HEK293 (cell line): ENCODE measurements at regions not wholly inside any gene's neighbourhood (a gene's known extent, or its start where the extent isn't known, plus 50 kb on each side); places are given as distances from the start of the nearest gene placed in this dataset.

Experiments
- CTCF ChIA-PET: fragments of 350-600 bp; formaldehyde crosslinking; extraction: SDS; loops from one replicate; lab custom pipeline; 2021; ENCODE audit warnings: antibody characterized with exemption; lab: Yijun Ruan, JAX
- POLR2A ChIA-PET: fragments of 300-600 bp; formaldehyde crosslinking; extraction: SDS; loops from one replicate; lab custom pipeline; 2020; ENCODE audit warnings: antibody characterized with exemption, inconsistent platforms; lab: Yijun Ruan, JAX
- H3K27ac ChIP-seq: fragments of 200-500 bp; sonication (Bioruptor generic); 2 replicates; pipeline ENCODE4 v1.5.1; 2014; ENCODE audit warnings: low read depth, low read length, control low read depth, inconsistent platforms; ENCODE audit errors: extremely low read depth
- H3K36me3 ChIP-seq, 2 experiments: fragments of 200-500 bp in 1 of 2; sonication (Bioruptor generic) in 1 of 2; 1 replicate in 1 of 2; 2 replicates in 1 of 2; pipeline ENCODE4 v1.5.1; 2014 to 2017; ENCODE audit warnings: inconsistent platforms in 2 of 2, low read length in 2 of 2; ENCODE audit not compliant: control insufficient read depth in 2 of 2, insufficient read depth in 1 of 2
- H3K4me1 ChIP-seq: fragments of 200-500 bp; sonication (Bioruptor generic); 2 replicates; pipeline ENCODE4 v1.5.1; 2014; ENCODE audit warnings: mild to moderate bottlenecking, low read length, inconsistent platforms; ENCODE audit not compliant: control insufficient read depth, insufficient read depth
- H3K4me3 ChIP-seq: 2 replicates; pipeline ENCODE4 v1.5.1; 2011; ENCODE audit warnings: low read depth, mild to moderate bottlenecking, control low read depth, low read length, moderate library complexity
- H3K9me3 ChIP-seq: fragments of 200-500 bp; sonication (Bioruptor generic); 2 replicates; pipeline ENCODE4 v1.5.1; 2014; ENCODE audit warnings: low read depth, low read length, inconsistent platforms; ENCODE audit not compliant: control insufficient read depth, insufficient read depth
- FEZF1 ChIP-seq: fragments of 450-650 bp; formaldehyde crosslinking; IDR thresholded peaks from 2 replicates; pipeline ENCODE4 v1.5.1; 2016; ENCODE audit warnings: missing biosample characterization, missing genetic modification characterization
- GFI1B ChIP-seq: fragments of 450-650 bp; formaldehyde crosslinking; IDR thresholded peaks from 2 replicates; pipeline ENCODE4 v1.5.1; 2016; ENCODE audit warnings: missing biosample characterization, missing genetic modification characterization
- INSM2 ChIP-seq: fragments of 450-650 bp; formaldehyde crosslinking; IDR thresholded peaks from 2 replicates; pipeline ENCODE4 v1.5.1; 2016; ENCODE audit warnings: missing biosample characterization, missing genetic modification characterization
- SP7 ChIP-seq: fragments of 450-650 bp; formaldehyde crosslinking; IDR thresholded peaks from 2 replicates; pipeline ENCODE4 v1.5.1; 2016; ENCODE audit warnings: missing biosample characterization, missing genetic modification characterization
- WT1 ChIP-seq: fragments of 450-650 bp; formaldehyde crosslinking; IDR thresholded peaks from 2 replicates; pipeline ENCODE4 v1.5.1; 2016; ENCODE audit warnings: missing biosample characterization, missing genetic modification characterization
- ZBTB11 ChIP-seq: fragments of 450-650 bp; formaldehyde crosslinking; conservative IDR thresholded peaks from 2 replicates; pipeline ENCODE4 v1.5.1; 2016; ENCODE audit warnings: low read depth, missing biosample characterization, missing genetic modification characterization
- ZBTB26 ChIP-seq: fragments of 450-650 bp; formaldehyde crosslinking; optimal IDR thresholded peaks from 2 replicates; pipeline ENCODE3; 2016; ENCODE audit warnings: missing biosample characterization, mild to moderate bottlenecking, missing genetic modification characterization
- ZBTB48 ChIP-seq: fragments of 450-650 bp; formaldehyde crosslinking; IDR thresholded peaks from 2 replicates; pipeline ENCODE4 v1.5.1; 2016; ENCODE audit warnings: missing biosample characterization, missing genetic modification characterization
- ZBTB7A ChIP-seq: fragments of 450-650 bp; formaldehyde crosslinking; IDR thresholded peaks from 2 replicates; pipeline ENCODE4 v1.5.1; 2016; ENCODE audit warnings: low read depth, missing biosample characterization, missing genetic modification characterization
- ZBTB8A ChIP-seq: fragments of 450-650 bp; formaldehyde crosslinking; IDR thresholded peaks from 2 replicates; pipeline ENCODE4 v1.5.1; 2016; ENCODE audit warnings: missing biosample characterization, missing genetic modification characterization
- ZFP3 ChIP-seq: fragments of 450-650 bp; formaldehyde crosslinking; IDR thresholded peaks from 2 replicates; pipeline ENCODE4 v1.5.1; 2016; ENCODE audit warnings: low read depth, missing biosample characterization, missing genetic modification characterization
- ZIC2 ChIP-seq: fragments of 450-650 bp; formaldehyde crosslinking; IDR thresholded peaks from 2 replicates; pipeline ENCODE4 v1.5.1; 2016; ENCODE audit warnings: missing biosample characterization, missing genetic modification characterization
- ZNF140 ChIP-seq: fragments of 450-650 bp; formaldehyde crosslinking; IDR thresholded peaks from 2 replicates; pipeline ENCODE4 v1.5.1; 2016; ENCODE audit warnings: missing biosample characterization, missing genetic modification characterization
- ZNF214 ChIP-seq: fragments of 450-650 bp; formaldehyde crosslinking; IDR thresholded peaks from 2 replicates; pipeline ENCODE4 v1.5.1; 2017; ENCODE audit warnings: missing biosample characterization, mild to moderate bottlenecking, missing genetic modification characterization, borderline replicate concordance
- ZNF354C ChIP-seq: fragments of 450-650 bp; formaldehyde crosslinking; IDR thresholded peaks from 2 replicates; pipeline ENCODE4 v1.5.1; 2016; ENCODE audit warnings: missing biosample characterization, missing genetic modification characterization, low read depth, borderline replicate concordance
- ZNF366 ChIP-seq: fragments of 450-650 bp; formaldehyde crosslinking; conservative IDR thresholded peaks from 2 replicates; pipeline ENCODE4 v1.5.1; 2016; ENCODE audit warnings: missing biosample characterization, missing genetic modification characterization
- ZNF398 ChIP-seq: fragments of 450-650 bp; formaldehyde crosslinking; IDR thresholded peaks from 2 replicates; pipeline ENCODE4 v1.5.1; 2017; ENCODE audit warnings: missing biosample characterization, missing genetic modification characterization
- ZNF433 ChIP-seq: fragments of 450-650 bp; formaldehyde crosslinking; IDR thresholded peaks from 2 replicates; pipeline ENCODE4 v1.5.1; 2016; ENCODE audit warnings: missing biosample characterization, missing genetic modification characterization, low read depth
- ZNF48 ChIP-seq: fragments of 450-650 bp; formaldehyde crosslinking; IDR thresholded peaks from 2 replicates; pipeline ENCODE4 v1.5.1; 2016; ENCODE audit warnings: missing biosample characterization, missing genetic modification characterization
- ZNF544 ChIP-seq: fragments of 450-650 bp; formaldehyde crosslinking; IDR thresholded peaks from 2 replicates; pipeline ENCODE4 v1.5.0; 2017; ENCODE audit warnings: missing biosample characterization, missing genetic modification characterization
- ZNF555 ChIP-seq: fragments of 450-650 bp; formaldehyde crosslinking; conservative IDR thresholded peaks from 2 replicates; pipeline ENCODE4 v1.5.1; 2017; ENCODE audit warnings: missing biosample characterization, mild to moderate bottlenecking, missing genetic modification characterization, inconsistent platforms
- ZNF558 ChIP-seq: fragments of 450-650 bp; formaldehyde crosslinking; IDR thresholded peaks from 2 replicates; pipeline ENCODE4 v1.5.1; 2016; ENCODE audit warnings: missing biosample characterization, missing genetic modification characterization
- ZNF571 ChIP-seq: fragments of 450-650 bp; formaldehyde crosslinking; IDR thresholded peaks from 2 replicates; pipeline ENCODE4 v1.5.0; 2017; ENCODE audit warnings: missing biosample characterization, missing genetic modification characterization
- ZNF629 ChIP-seq: fragments of 450-650 bp; formaldehyde crosslinking; IDR thresholded peaks from 2 replicates; pipeline ENCODE4 v1.5.1; 2017; ENCODE audit warnings: missing biosample characterization, missing genetic modification characterization

GRCh38 chr2:107187870-107188269, 301.9 kb upstream of the ST6GAL2 start (continued):
- no peak for TF ChIP-seq ZBTB11 (tag by site-specific recombination)
- no peak for TF ChIP-seq FEZF1 (tag by site-specific recombination)
- TF ChIP-seq ZBTB8A (tag by site-specific recombination) = no peak
- no peak for TF ChIP-seq ZNF354C
- no peak for TF ChIP-seq ZBTB26 (tag by site-specific recombination)
- no peak for TF ChIP-seq ZNF140
- TF ChIP-seq ZBTB7A (tag by site-specific recombination) = no peak
- TF ChIP-seq SP7 = no peak
- no peak for TF ChIP-seq ZNF544
- TF ChIP-seq ZNF629 (tag by site-specific recombination) = no peak
- TF ChIP-seq ZBTB48 (tag by site-specific recombination) = no peak

- Histone ChIP-seq H3K36me3 (no peaks in the 10 kb centered on the region), H3K4me3 (no peak overlapping the region)
- TF ChIP-seq ZNF398 (tag by site-specific recombination) = no peak
- no peak for TF ChIP-seq ZIC2 (tag by site-specific recombination)
- TF ChIP-seq ZNF433 (tag by site-specific recombination) = no peak
- no peak for TF ChIP-seq ZNF366 (tag by site-specific recombination)
- no peak for TF ChIP-seq ZNF555 (tag by site-specific recombination)
- TF ChIP-seq GFI1B (tag by site-specific recombination) = no peak
- no peak for TF ChIP-seq ZNF214 (tag by site-specific recombination)
- no peak for TF ChIP-seq ZNF558
- no peak for TF ChIP-seq WT1 (tag by site-specific recombination)
- no peak for TF ChIP-seq ZNF571 (tag by site-specific recombination)
- TF ChIP-seq INSM2 (tag by site-specific recombination) = no peak
- TF ChIP-seq ZNF48 (tag by site-specific recombination) = no peak
- no peak for TF ChIP-seq ZFP3 (tag by site-specific recombination)
- TF ChIP-seq, all 188 proteins: peak for 0
- POLR2A ChIA-PET = no interaction called here
- Histone ChIP-seq H3K9me3 (no peaks in the 10 kb centered on the region), H3K4me1 (no peaks in the 10 kb centered on the region), H3K27ac (no peak overlapping the region)
- CTCF ChIA-PET = no interaction called here
Measured at GRCh38 chr2:107195631-107196030, 309.7 kb upstream of the ST6GAL2 start.
